ENCODE measurements at regions not wholly inside any gene's neighbourhood (a gene's known extent, or its start where the extent isn't known, plus 50 kb on each side); places are given as distances from the start of the nearest gene placed in this dataset.

DNA sequence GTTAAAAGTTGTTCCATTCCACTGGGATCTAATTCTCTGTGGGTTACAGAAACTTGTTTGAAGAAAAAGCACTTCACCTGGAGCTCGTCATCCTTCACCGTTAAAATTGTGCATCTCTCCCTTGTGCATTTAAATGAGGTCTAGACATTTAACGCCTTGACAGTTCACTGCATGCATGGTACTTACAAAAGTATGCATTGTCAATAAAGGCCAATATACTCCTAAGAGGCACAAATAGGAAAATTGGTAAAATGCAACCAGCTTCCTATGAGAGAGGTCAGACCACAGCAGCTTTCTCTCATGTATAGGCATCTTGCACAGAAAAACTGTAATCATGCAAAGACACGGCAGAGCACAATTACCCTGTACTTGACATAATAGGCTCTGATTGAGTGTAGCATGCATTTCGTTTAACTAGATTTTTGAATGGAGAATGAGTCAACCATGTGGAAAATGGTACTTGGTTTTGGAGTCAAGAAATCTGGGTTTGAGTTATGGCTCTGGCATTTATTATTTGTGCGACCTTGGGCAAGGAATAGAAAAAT, 378.5 kb downstream of the RFPL4B start:
- DNase-seq (ENCODE audit: low read depth): no peak
- H3K4me3 ChIP-seq (ENCODE audit: low read depth, low read length): no peak overlapping the region
- TF ChIP-seq, protein P1, sequence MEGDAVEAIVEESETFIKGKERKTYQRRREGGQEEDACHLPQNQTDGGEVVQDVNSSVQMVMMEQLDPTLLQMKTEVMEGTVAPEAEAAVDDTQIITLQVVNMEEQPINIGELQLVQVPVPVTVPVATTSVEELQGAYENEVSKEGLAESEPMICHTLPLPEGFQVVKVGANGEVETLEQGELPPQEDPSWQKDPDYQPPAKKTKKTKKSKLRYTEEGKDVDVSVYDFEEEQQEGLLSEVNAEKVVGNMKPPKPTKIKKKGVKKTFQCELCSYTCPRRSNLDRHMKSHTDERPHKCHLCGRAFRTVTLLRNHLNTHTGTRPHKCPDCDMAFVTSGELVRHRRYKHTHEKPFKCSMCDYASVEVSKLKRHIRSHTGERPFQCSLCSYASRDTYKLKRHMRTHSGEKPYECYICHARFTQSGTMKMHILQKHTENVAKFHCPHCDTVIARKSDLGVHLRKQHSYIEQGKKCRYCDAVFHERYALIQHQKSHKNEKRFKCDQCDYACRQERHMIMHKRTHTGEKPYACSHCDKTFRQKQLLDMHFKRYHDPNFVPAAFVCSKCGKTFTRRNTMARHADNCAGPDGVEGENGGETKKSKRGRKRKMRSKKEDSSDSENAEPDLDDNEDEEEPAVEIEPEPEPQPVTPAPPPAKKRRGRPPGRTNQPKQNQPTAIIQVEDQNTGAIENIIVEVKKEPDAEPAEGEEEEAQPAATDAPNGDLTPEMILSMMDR (IDR thresholded peaks at IDR 0.05; ENCODE audit: insufficient read depth, low read depth, low read length, missing control alignments): no peak

DNA sequence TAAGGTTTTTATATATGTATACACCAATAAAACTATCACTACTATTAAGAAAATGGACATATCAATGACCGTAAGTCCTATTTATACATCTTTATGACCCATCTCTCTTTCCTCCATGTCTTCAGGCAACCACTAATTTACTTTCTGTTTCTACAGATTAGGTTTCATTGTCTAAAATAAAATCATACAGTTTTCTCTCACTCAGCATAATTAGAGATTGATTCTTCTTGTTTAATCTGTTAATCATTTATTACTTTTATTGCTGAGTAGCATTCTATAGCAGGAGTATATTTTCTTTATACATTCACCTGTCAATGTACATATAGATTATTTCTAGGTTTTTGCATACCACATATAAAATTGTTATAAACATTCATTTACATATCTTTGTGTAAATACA, 388.0 kb downstream of the RFPL4B start:
- DNase-seq (ENCODE audit: low read depth): no peak
- H3K4me3 ChIP-seq (ENCODE audit: low read depth, low read length): no peak overlapping the region
- TF ChIP-seq, protein P1 (IDR thresholded peaks at IDR 0.05; ENCODE audit: insufficient read depth, low read depth, low read length, missing control alignments): no peak

DNA sequence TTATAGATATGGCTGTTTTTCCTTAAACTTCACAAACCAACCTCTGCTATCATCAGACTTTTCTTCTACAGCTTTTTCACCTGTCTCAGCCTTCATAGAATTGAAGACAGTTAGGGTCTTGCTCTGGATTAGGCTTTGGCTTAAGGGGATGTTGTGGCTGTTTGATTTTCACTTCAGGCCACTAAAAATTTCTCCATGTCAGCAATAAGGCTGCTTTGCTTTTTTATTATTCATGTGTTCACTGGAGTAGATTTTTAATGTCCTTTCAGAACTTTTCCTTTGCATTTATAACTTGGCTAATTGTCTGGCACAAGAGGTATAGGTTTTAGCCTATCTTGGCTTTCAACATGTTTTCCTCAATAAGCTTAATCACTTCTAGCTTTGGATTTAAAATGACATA, 392.6 kb downstream of the RFPL4B start:
- TF ChIP-seq, protein P1 (IDR thresholded peaks at IDR 0.05; ENCODE audit: insufficient read depth, low read depth, low read length, missing control alignments): no peak
- no peak overlapping the region for H3K4me3 ChIP-seq (ENCODE audit: low read depth, low read length)
- DNase-seq (ENCODE audit: low read depth): no peak

DNA sequence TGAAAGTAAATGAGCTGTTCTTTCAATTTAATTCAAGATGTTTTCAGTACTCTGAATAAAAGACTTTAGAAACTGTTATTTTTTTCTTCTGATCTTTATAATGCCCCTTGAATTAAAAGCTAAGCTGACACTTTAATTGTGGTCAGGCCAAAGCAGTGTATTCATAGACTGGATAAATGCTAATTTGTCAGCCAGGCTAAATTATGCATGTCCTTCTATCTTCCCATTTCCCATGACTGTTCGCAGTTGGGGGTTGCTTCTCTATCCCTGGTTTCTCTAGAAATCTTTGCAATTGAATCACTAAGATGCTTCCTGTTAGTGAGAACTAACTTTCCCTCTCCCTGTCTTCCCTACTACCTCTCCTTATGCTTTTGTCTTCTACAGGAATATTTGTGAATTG, 396.2 kb downstream of the RFPL4B start:
- DNase-seq (ENCODE audit: low read depth): no peak
- TF ChIP-seq, protein P1 (IDR thresholded peaks at IDR 0.05; ENCODE audit: insufficient read depth, low read depth, low read length, missing control alignments): no peak
- H3K4me3 ChIP-seq (ENCODE audit: low read depth, low read length): no peak overlapping the region

DNA sequence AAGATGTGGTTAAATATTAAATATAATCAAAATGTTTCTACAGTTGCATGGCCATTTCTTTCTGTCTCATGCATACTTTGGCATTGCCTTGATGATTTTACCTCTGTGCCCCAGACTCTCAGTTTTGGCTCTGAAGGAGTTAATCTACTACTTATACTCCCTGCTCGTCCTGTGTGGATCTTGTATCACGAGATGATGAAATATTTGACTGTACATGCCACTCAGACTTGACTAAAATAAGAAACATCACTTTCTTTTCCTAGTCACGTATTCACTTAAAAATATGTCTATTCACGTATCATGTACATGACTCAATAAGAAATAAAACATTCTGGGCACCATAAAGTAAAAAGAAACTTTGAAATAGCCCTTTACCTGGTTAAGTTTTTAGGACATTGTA, 397.7 kb downstream of the RFPL4B start:
- H3K4me3 ChIP-seq (ENCODE audit: low read depth, low read length): no peak overlapping the region
- no peak for DNase-seq (ENCODE audit: low read depth)
- TF ChIP-seq, protein P1 (IDR thresholded peaks at IDR 0.05; ENCODE audit: insufficient read depth, low read depth, low read length, missing control alignments): no peak

DNA sequence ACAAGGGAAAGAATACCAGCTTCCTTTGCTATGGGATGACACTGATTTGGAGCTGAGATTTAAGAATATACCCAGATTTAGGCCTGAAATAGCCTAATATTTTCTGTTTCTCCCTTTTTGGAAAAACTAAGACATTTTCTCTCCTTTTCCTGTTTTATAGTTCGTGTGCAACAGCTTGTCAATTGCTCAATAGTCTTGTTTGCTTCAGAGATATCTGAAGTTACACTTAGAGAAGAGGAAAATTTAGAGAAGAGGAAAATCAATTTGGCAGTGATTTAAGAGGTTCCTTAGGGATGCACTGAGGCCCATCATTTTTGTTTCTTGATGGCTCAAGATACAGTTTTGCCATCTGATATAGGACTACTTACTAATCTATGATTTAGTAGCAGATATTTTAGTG, 398.6 kb downstream of the RFPL4B start:
- DNase-seq (ENCODE audit: low read depth): no peak
- TF ChIP-seq, protein P1 (IDR thresholded peaks at IDR 0.05; ENCODE audit: insufficient read depth, low read depth, low read length, missing control alignments): no peak
- no peak overlapping the region for H3K4me3 ChIP-seq (ENCODE audit: low read depth, low read length)

DNA sequence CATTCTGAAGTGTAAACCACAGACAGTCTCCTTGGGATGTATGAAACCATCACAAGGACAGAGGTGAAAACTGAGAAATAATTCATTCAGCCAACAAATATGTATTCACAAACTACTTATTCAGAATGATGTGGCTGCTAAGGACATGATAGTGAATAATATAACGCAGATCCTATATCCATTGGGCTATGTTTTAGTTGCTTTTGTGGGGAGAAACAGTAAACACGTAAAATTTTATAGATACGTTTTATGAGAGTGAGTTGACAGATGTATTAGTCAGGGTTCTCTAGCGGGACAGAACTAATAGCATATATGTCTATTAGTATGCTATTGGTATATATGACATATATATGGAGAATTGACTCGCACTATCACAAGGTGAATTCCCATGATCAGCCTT, 402.5 kb downstream of the RFPL4B start:
- H3K4me3 ChIP-seq (ENCODE audit: low read depth, low read length): no peak overlapping the region
- DNase-seq (ENCODE audit: low read depth): no peak
- TF ChIP-seq, protein P1 (IDR thresholded peaks at IDR 0.05; ENCODE audit: insufficient read depth, low read depth, low read length, missing control alignments): no peak

Measured in GM12865 (cell line).